Suprapubic skin (tissue), 4 donors: ENCODE measurements at regions not wholly inside any gene's neighbourhood (a gene's known extent, or its start where the extent isn't known, plus 50 kb on each side); places are given as distances from the start of the nearest gene placed in this dataset.

ENCODE experiments used
- DNase-seq, 2 donors: peaks; one replicate each; pipeline ENCODE4 v3.0.0-alpha.2; 2019; ENCODE audit warnings: low spot score in 2 of 2
- H3K27ac ChIP-seq: fragments of 200-600 bp; sonication (generic); one replicate; pipeline ENCODE4 v1.5.1; 2019
- H3K27me3 ChIP-seq: fragments of 200-600 bp; sonication (generic); one replicate; pipeline ENCODE4 v1.5.1; 2019
- H3K36me3 ChIP-seq: fragments of 200-600 bp; sonication (generic); one replicate; pipeline ENCODE4 v1.5.1; 2019
- H3K4me1 ChIP-seq: fragments of 200-600 bp; sonication (generic); one replicate; pipeline ENCODE4 v1.5.1; 2019
- H3K4me3 ChIP-seq: fragments of 200-600 bp; sonication (generic); one replicate; pipeline ENCODE4 v1.5.1; 2019; ENCODE audit warnings: mild to moderate bottlenecking
- H3K9me3 ChIP-seq: fragments of 200-600 bp; sonication (generic); one replicate; pipeline ENCODE4 v1.5.1; 2019
- EP300 ChIP-seq: sonication (generic); formaldehyde crosslinking; IDR thresholded peaks from one replicate; pipeline ENCODE4 v1.6.1; 2017; ENCODE audit warnings: antibody characterized with exemption
- POLR2A ChIP-seq, 2 donors: fragments of 450-650 bp; IDR thresholded peaks; one replicate each; pipeline ENCODE4 v1.6.1; 2017; ENCODE audit warnings: antibody characterized with exemption in 2 of 2, mild to moderate bottlenecking in 2 of 2, moderate library complexity in 2 of 2
- POLR2AphosphoS5 ChIP-seq, 3 donors: sonication (generic); formaldehyde crosslinking; IDR thresholded peaks; one replicate each; pipeline ENCODE4 v1.6.1; 2017; ENCODE audit warnings: antibody characterized with exemption in 3 of 3
- WGBS: methylation state at CpG from one replicate; pipeline ENCODE4 v1.1.5; 2018; 5-methylcytosine and 5-hydroxymethylcytosine counted together
- TF ChIP-seq, protein P1 (sequence below), 2 donors: fragments of 200-600 bp in 1 of 2; fragments of 450-650 bp in 1 of 2; sonication (generic) in 1 of 2; IDR thresholded peaks; one replicate each; pipeline ENCODE4 v1.5.1; 2016 to 2019; ENCODE audit warnings: antibody characterized with exemption in 2 of 2, mild to moderate bottlenecking in 1 of 2, moderate library complexity in 1 of 2

DNA sequence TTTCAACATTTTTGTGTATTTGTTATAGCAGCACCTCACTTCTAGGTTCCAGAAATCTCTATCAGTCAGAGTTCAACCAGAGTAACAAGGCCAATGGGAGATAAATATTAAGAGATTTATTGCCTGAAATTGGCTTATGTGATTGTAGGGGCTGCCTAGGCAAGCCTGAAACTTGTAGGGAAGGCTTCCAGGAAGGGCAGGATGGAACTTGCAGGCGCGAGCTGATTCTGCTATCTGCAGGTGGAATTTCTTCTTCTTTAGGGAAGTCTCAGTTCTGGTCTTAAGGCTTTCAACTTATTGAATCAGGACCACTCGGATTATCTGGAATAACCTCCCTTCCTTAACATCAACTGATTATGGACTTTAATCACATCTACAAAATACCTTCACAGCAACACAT is 199.5 kb upstream of the NLRP1 start:
- no peak overlapping the region for H3K27ac ChIP-seq
- 44% methylated on average over 3 of the region's 3 CpGs for WGBS
- peaks cover 8% of the 10 kb centered on the region for H3K27me3 ChIP-seq
- H3K4me1 ChIP-seq = no peaks in the 10 kb centered on the region
- DNase-seq = no peak
- H3K9me3 ChIP-seq = peaks cover 9% of the 10 kb centered on the region
- no peaks in the 10 kb centered on the region for H3K36me3 ChIP-seq
- TF ChIP-seq POLR2A (IDR thresholded peaks at IDR 0.05) (no peak), POLR2AphosphoS5 (IDR thresholded peaks at IDR 0.05) (no peak), EP300 (no peak)
- TF ChIP-seq, protein P1, sequence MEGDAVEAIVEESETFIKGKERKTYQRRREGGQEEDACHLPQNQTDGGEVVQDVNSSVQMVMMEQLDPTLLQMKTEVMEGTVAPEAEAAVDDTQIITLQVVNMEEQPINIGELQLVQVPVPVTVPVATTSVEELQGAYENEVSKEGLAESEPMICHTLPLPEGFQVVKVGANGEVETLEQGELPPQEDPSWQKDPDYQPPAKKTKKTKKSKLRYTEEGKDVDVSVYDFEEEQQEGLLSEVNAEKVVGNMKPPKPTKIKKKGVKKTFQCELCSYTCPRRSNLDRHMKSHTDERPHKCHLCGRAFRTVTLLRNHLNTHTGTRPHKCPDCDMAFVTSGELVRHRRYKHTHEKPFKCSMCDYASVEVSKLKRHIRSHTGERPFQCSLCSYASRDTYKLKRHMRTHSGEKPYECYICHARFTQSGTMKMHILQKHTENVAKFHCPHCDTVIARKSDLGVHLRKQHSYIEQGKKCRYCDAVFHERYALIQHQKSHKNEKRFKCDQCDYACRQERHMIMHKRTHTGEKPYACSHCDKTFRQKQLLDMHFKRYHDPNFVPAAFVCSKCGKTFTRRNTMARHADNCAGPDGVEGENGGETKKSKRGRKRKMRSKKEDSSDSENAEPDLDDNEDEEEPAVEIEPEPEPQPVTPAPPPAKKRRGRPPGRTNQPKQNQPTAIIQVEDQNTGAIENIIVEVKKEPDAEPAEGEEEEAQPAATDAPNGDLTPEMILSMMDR (IDR thresholded peaks at IDR 0.05) = no peak
- no peak overlapping the region for H3K4me3 ChIP-seq

DNA sequence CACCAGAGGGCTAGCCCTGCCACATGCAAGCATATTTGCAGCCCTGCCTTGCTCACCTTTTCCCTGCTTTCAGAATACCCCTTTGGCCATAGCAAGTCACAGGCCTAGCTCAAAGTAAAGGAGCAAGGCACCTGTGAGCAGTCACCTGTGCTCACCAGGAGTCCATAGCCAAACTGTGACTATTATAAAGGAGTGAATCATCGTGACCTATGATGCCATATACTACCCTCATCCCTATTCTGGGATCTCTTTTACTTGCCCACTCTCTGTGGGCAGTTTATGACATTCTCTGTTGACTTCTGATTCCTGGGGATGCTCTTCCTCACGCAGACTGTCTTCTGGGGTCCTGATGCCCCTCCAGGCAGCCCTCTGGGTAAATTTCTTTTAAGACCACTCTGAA is 200.5 kb upstream of the NLRP1 start:
- H3K4me1 ChIP-seq = no peaks in the 10 kb centered on the region
- no peaks in the 10 kb centered on the region for H3K36me3 ChIP-seq
- no peak for DNase-seq
- no peak overlapping the region for H3K27ac ChIP-seq
- peaks cover 12% of the 10 kb centered on the region for H3K27me3 ChIP-seq
- WGBS = 86% methylated on average over 2 of the region's 2 CpGs
- no peak for TF ChIP-seq EP300
- no peak for TF ChIP-seq POLR2A (IDR thresholded peaks at IDR 0.05)
- TF ChIP-seq, protein P1 (IDR thresholded peaks at IDR 0.05) = no peak
- TF ChIP-seq POLR2AphosphoS5 (IDR thresholded peaks at IDR 0.05) = no peak
- peaks cover 9% of the 10 kb centered on the region for H3K9me3 ChIP-seq
- no peak overlapping the region for H3K4me3 ChIP-seq

DNA sequence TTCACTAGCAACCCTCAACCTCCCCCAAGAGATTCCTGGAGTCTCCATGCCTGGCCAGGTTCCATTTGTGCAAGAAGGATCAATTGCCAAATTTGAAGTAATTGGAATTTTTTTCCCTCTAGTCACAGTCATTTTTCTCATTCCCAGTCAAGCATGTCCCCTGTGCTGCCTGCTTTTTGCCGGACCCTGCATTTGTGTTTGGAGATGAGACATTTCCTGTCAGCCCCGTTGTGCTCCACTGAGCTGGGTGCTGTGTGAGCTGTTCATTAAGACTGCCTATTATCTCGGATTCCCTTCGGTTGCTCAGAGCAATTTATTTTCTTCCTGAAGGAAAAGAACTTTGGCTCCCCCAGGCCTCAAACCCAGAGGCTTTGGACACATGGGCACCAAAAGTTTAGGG is 201.0 kb upstream of the NLRP1 start:
- no peak overlapping the region for H3K27ac ChIP-seq
- TF ChIP-seq POLR2A (IDR thresholded peaks at IDR 0.05) (no peak), EP300 (no peak), POLR2AphosphoS5 (IDR thresholded peaks at IDR 0.05) (no peak)
- TF ChIP-seq, protein P1 (IDR thresholded peaks at IDR 0.05) = no peak
- DNase-seq = no peak
- no peak overlapping the region for H3K4me3 ChIP-seq
- H3K36me3 ChIP-seq = no peaks in the 10 kb centered on the region
- H3K27me3 ChIP-seq = peaks cover 12% of the 10 kb centered on the region
- H3K4me1 ChIP-seq = no peaks in the 10 kb centered on the region
- WGBS = 25% methylated on average over 4 of the region's 4 CpGs
- H3K9me3 ChIP-seq = peaks cover 9% of the 10 kb centered on the region

DNA sequence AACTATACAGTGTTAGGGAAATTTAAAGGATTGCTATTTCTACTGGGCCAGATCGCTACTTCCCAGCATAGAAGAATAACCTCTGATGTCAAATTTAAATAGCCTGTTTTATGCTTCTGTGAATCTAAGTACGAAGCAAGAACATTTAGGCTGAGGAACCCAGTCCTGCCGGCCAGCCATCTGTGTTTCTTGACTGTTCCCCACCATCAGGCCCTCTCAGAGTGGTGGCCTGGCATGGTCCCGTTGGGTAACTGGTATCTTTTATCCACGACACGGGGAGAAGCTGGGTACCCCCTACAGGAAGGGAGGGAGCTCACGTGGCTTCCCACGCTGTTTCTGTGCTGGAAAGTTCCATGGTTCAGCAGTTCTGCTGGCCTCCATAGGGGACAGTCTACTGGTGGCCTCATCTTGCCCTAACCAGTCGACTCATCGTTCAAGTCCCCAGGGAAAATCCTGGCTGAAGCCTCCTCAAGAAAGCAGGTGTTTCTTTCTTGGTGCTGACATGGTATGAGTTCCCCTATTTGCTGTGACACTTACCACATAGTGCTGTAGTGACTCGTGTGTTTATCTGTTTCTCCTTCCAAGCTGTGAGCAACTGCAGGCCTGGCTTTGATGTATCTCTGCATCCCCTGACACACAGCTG is 201.7 kb upstream of the NLRP1 start:
- peaks cover 9% of the 10 kb centered on the region for H3K9me3 ChIP-seq
- H3K27ac ChIP-seq = no peak overlapping the region
- H3K4me3 ChIP-seq = no peak overlapping the region
- no peak for DNase-seq
- H3K27me3 ChIP-seq = peaks cover 7% of the 10 kb centered on the region
- 77% methylated on average over 11 of the region's 11 CpGs for WGBS
- H3K36me3 ChIP-seq = no peaks in the 10 kb centered on the region
- TF ChIP-seq, protein P1 (IDR thresholded peaks at IDR 0.05) = no peak
- TF ChIP-seq POLR2AphosphoS5 (IDR thresholded peaks at IDR 0.05) = no peak
- no peak for TF ChIP-seq POLR2A (IDR thresholded peaks at IDR 0.05)
- TF ChIP-seq EP300 = no peak
- no peaks in the 10 kb centered on the region for H3K4me1 ChIP-seq

DNA sequence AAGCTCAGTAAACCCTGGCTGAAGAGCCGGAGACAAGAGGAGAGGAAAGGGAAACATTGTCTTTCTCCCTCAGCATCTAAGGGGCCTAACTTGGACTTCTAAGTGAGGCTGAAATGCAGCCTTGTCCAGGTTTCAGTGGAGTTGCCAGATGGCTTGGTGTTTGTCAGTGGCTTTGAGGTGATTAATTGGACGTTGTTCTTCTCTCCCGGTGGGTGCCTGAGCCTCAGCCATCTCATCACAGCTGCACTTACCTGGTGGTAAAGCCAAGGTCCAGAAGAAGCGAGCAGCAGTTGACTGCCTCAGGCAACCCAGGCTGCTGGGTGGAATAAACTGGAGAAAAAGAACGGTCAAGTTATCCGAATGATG is 202.2 kb upstream of the NLRP1 start:
- 65% methylated on average over 6 of the region's 6 CpGs for WGBS
- no peaks in the 10 kb centered on the region for H3K36me3 ChIP-seq
- no peak overlapping the region for H3K27ac ChIP-seq
- no peak for TF ChIP-seq POLR2A (IDR thresholded peaks at IDR 0.05)
- TF ChIP-seq, protein P1 (IDR thresholded peaks at IDR 0.05) = no peak
- TF ChIP-seq POLR2AphosphoS5 (IDR thresholded peaks at IDR 0.05) = no peak
- TF ChIP-seq EP300 = no peak
- H3K27me3 ChIP-seq = peaks cover 5% of the 10 kb centered on the region
- no peak for DNase-seq
- H3K9me3 ChIP-seq = peaks cover 9% of the 10 kb centered on the region
- H3K4me3 ChIP-seq = no peak overlapping the region
- no peaks in the 10 kb centered on the region for H3K4me1 ChIP-seq
